Suprapubic skin (tissue), 3 donors: ENCODE measurements at regions not wholly inside any gene's neighbourhood (a gene's known extent, or its start where the extent isn't known, plus 50 kb on each side); places are given as distances from the start of the nearest gene placed in this dataset.

Experiments
- CTCF ChIP-seq, 2 donors: fragments of 200-600 bp in 1 of 2; fragments of 450-650 bp in 1 of 2; sonication (generic) in 1 of 2; IDR thresholded peaks; one replicate each; pipeline ENCODE4 v1.5.1; 2016 to 2019; ENCODE audit warnings: antibody characterized with exemption in 2 of 2, mild to moderate bottlenecking in 1 of 2, moderate library complexity in 1 of 2
- EP300 ChIP-seq: sonication (generic); formaldehyde crosslinking; IDR thresholded peaks from one replicate; pipeline ENCODE4 v1.6.1; 2017; ENCODE audit warnings: antibody characterized with exemption
- POLR2A ChIP-seq, 2 donors: fragments of 450-650 bp; IDR thresholded peaks; one replicate each; pipeline ENCODE4 v1.6.1; 2017; ENCODE audit warnings: antibody characterized with exemption in 2 of 2, mild to moderate bottlenecking in 2 of 2, moderate library complexity in 2 of 2

GRCh38 chr6:133787122-133787521, 101.8 kb upstream of the TCF21 start:
- TF ChIP-seq CTCF (IDR thresholded peaks at IDR 0.05) (no peak), POLR2A (IDR thresholded peaks at IDR 0.05) (no peak), EP300 (no peak)
